DND-41 (cell line): ENCODE measurements at regions not wholly inside any gene's neighbourhood (a gene's known extent, or its start where the extent isn't known, plus 50 kb on each side); places are given as distances from the start of the nearest gene placed in this dataset.

Experiments used
- ATAC-seq: fragments of 200-7000 bp; cut with Tn5 transposase; 3 replicates; pipeline ENCODE4 v1.9.1; 2021; ENCODE audit warnings: low read depth; ENCODE audit not compliant: insufficient read depth
- DNase-seq: peaks from one replicate; pipeline ENCODE4 v3.0.0-alpha.2; 2020
- H2AFZ ChIP-seq: 2 replicates; pipeline ENCODE4 v1.6.0; 2012; ENCODE audit warnings: low read depth, low read length
- H3K27ac ChIP-seq: 2 replicates; pipeline ENCODE4 v1.5.1; 2012; ENCODE audit warnings: low read length, inconsistent platforms
- H3K27me3 ChIP-seq: fragments of 200-600 bp; sonication (generic); 2 replicates; pipeline ENCODE4 v1.6.0; 2012; ENCODE audit warnings: low read length, mild to moderate bottlenecking, inconsistent platforms; ENCODE audit not compliant: insufficient read depth, poor library complexity
- H3K36me3 ChIP-seq: 2 replicates; pipeline ENCODE4 v1.5.1; 2012; ENCODE audit warnings: low read length, inconsistent platforms; ENCODE audit not compliant: insufficient read depth
- H3K4me1 ChIP-seq: 2 replicates; pipeline ENCODE4 v1.5.1; 2012; ENCODE audit warnings: mild to moderate bottlenecking, low read length; ENCODE audit not compliant: insufficient read depth
- H3K4me2 ChIP-seq: 2 replicates; pipeline ENCODE4 v1.6.0; 2012; ENCODE audit warnings: mild to moderate bottlenecking, moderate library complexity, low read length, inconsistent platforms; ENCODE audit not compliant: insufficient read depth
- H3K4me3 ChIP-seq, 2 experiments: fragments of 200-600 bp in 1 of 2; shearing (Covaris generic) in 1 of 2; 2 replicates each; pipeline ENCODE4 v1.5.1; 2012 to 2016; ENCODE audit warnings: inconsistent platforms in 2 of 2, low read length in 2 of 2, mild to moderate bottlenecking in 2 of 2, low read depth in 1 of 2, moderate library complexity in 1 of 2
- H3K79me2 ChIP-seq: 2 replicates; pipeline ENCODE4 v1.6.0; 2012; ENCODE audit warnings: low read length, inconsistent platforms; ENCODE audit not compliant: insufficient read depth
- H3K9ac ChIP-seq: 2 replicates; pipeline ENCODE4 v1.6.0; 2012; ENCODE audit warnings: low read depth, mild to moderate bottlenecking, inconsistent platforms, low read length, moderate library complexity
- H3K9me3 ChIP-seq: 2 replicates; pipeline ENCODE4 v1.5.1; 2012; ENCODE audit warnings: low read length, moderate library complexity, mild to moderate bottlenecking, inconsistent platforms; ENCODE audit not compliant: insufficient read depth, severe bottlenecking
- H4K20me1 ChIP-seq: 2 replicates; pipeline ENCODE4 v1.6.0; 2012; ENCODE audit warnings: low read length; ENCODE audit not compliant: insufficient read depth
- EZH2 ChIP-seq: IDR thresholded peaks from 3 replicates; pipeline ENCODE4 v1.6.1; 2012; ENCODE audit warnings: borderline replicate concordance, low read depth, mild to moderate bottlenecking, moderate library complexity, low read length, inconsistent platforms; ENCODE audit not compliant: severe bottlenecking
- TF ChIP-seq, protein P1 (sequence below): IDR thresholded peaks from 2 replicates; pipeline ENCODE4 v1.5.1; 2012; ENCODE audit warnings: borderline replicate concordance, low read length, moderate library complexity, mild to moderate bottlenecking; ENCODE audit not compliant: poor library complexity, severe bottlenecking; ENCODE audit errors: extremely low read depth

DNA sequence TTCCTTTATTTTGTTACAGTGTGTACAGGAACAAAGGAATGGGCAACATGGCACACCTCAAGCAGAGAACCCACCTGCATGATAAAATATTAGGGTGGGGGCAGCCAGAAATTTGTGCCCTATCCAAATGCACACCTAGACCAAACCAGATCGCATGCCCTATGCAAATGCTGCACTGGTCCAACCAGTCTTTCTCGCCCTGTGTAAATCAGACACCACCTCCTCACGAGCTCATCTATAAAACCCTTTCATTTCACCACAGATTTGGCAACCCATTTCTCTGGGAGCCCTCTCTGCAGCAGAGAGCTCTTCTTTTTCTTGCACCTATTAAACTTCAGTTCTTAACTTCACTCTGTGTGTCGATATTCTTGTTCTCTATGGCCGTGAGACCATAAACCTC, 1559.2 kb downstream of the SLITRK1 start:
- TF ChIP-seq, protein P1, sequence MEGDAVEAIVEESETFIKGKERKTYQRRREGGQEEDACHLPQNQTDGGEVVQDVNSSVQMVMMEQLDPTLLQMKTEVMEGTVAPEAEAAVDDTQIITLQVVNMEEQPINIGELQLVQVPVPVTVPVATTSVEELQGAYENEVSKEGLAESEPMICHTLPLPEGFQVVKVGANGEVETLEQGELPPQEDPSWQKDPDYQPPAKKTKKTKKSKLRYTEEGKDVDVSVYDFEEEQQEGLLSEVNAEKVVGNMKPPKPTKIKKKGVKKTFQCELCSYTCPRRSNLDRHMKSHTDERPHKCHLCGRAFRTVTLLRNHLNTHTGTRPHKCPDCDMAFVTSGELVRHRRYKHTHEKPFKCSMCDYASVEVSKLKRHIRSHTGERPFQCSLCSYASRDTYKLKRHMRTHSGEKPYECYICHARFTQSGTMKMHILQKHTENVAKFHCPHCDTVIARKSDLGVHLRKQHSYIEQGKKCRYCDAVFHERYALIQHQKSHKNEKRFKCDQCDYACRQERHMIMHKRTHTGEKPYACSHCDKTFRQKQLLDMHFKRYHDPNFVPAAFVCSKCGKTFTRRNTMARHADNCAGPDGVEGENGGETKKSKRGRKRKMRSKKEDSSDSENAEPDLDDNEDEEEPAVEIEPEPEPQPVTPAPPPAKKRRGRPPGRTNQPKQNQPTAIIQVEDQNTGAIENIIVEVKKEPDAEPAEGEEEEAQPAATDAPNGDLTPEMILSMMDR: no peak
- no peak for TF ChIP-seq EZH2
- no peak for ATAC-seq
- no peak for DNase-seq
- no peaks in the 10 kb centered on the region for H4K20me1 ChIP-seq
- H3K79me2 ChIP-seq: no peaks in the 10 kb centered on the region
- no peak overlapping the region for H3K9ac ChIP-seq
- H3K36me3 ChIP-seq: no peaks in the 10 kb centered on the region
- H3K27ac ChIP-seq: no peak overlapping the region
- no peak overlapping the region for H3K4me3 ChIP-seq
- H3K4me2 ChIP-seq: no peak overlapping the region
- peaks cover 4% of the 10 kb centered on the region for H3K9me3 ChIP-seq
- H2AFZ ChIP-seq: no peak overlapping the region
- no peaks in the 10 kb centered on the region for H3K27me3 ChIP-seq
- H3K4me1 ChIP-seq: no peaks in the 10 kb centered on the region

DNA sequence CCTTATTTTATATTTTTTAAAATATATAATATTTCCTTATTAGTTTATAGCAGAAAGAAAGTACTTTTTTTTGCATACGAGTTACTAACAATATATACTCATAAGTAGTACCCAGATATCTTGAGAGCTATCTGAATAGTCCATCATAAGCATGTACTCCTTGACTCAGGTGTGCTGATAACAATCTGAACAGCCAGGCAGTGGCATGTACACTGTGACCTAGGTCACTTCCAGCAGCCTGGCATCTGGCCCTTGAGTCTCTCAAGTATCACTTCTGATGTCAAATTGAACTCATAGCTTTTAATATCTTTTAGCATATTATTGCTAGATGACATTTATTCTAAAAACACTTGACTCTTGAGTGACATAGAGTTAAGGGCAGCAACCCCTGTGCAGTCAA, 1576.7 kb downstream of the SLITRK1 start:
- H3K79me2 ChIP-seq: no peaks in the 10 kb centered on the region
- ATAC-seq (no peak), DNase-seq (no peak)
- H3K4me3 ChIP-seq: no peak overlapping the region
- no peaks in the 10 kb centered on the region for H3K9me3 ChIP-seq
- H3K4me2 ChIP-seq: no peak overlapping the region
- H3K4me1 ChIP-seq: no peaks in the 10 kb centered on the region
- no peak overlapping the region for H3K27ac ChIP-seq
- H3K36me3 ChIP-seq: no peaks in the 10 kb centered on the region
- no peaks in the 10 kb centered on the region for H4K20me1 ChIP-seq
- no peaks in the 10 kb centered on the region for H3K27me3 ChIP-seq
- H2AFZ ChIP-seq: no peak overlapping the region
- TF ChIP-seq, protein P1: no peak
- no peak for TF ChIP-seq EZH2
- no peak overlapping the region for H3K9ac ChIP-seq

DNA sequence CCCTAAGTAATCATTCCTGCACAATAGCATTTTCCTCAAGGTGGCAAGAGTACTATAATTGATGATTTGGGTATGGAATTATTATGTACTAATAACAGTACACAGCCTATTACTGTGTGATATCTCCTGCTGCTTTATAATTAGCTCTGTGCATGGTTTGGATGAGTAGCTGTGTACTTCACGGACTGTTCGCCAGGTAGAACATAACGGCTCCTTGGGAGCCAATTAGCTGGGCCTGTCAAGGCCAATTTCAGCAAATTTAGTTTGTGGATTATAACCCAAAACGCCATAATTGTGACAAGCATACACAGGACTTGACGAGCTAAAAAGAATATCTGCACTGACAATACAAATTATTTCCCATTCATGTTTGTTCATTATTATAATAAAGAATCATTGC, 1584.2 kb downstream of the SLITRK1 start:
- ATAC-seq (no peak), DNase-seq (no peak)
- Histone ChIP-seq H3K9ac (no peak overlapping the region), H3K4me3 (no peak overlapping the region), H3K4me2 (no peak overlapping the region), H4K20me1 (no peaks in the 10 kb centered on the region), H3K4me1 (no peaks in the 10 kb centered on the region), H3K27me3 (no peaks in the 10 kb centered on the region), H2AFZ (no peak overlapping the region), H3K79me2 (no peaks in the 10 kb centered on the region), H3K27ac (no peak overlapping the region), H3K9me3 (no peaks in the 10 kb centered on the region), H3K36me3 (no peaks in the 10 kb centered on the region)
- no peak for TF ChIP-seq EZH2
- TF ChIP-seq, protein P1: no peak

DNA sequence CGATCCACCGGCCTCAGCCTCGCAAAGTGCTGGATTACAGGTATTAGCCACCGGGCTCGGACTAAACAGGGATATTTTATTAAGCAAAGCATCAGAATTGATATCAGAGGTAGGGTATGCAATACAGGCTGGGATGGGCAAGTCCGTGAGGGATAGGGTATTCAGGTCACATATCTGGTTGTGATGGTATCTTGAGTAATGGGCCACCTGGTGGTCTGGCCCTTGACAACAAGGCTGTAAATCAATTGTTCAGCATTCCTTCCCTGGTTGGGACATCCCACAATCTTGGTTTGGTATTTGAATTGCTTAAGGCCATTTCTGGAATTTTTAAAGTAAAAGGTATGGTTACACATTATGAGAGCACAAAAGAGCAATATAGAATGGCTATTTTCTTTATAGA, 1588.0 kb downstream of the SLITRK1 start:
- no peak overlapping the region for H3K4me3 ChIP-seq
- TF ChIP-seq, protein P1: no peak
- TF ChIP-seq EZH2: no peak
- ATAC-seq (no peak), DNase-seq (no peak)
- no peaks in the 10 kb centered on the region for H3K79me2 ChIP-seq
- H3K27ac ChIP-seq: no peak overlapping the region
- H3K36me3 ChIP-seq: no peaks in the 10 kb centered on the region
- H3K4me1 ChIP-seq: no peaks in the 10 kb centered on the region
- H3K9ac ChIP-seq: no peak overlapping the region
- no peaks in the 10 kb centered on the region for H3K27me3 ChIP-seq
- H4K20me1 ChIP-seq: no peaks in the 10 kb centered on the region
- H3K4me2 ChIP-seq: no peak overlapping the region
- no peaks in the 10 kb centered on the region for H3K9me3 ChIP-seq
- no peak overlapping the region for H2AFZ ChIP-seq
